CD4-positive, alpha-beta T cell treated with Interleukin-1 beta for 1 hour (primary cell): ENCODE measurements at regions not wholly inside any gene's neighbourhood (a gene's known extent, or its start where the extent isn't known, plus 50 kb on each side); places are given as distances from the start of the nearest gene placed in this dataset.
"Not testable (repeated sequence)": the region's sequence is repeated elsewhere in the genome, so short reads cannot be mapped to it uniquely, and the experiment has no call there.

Source experiments
- DNase-seq, 2 donors: peaks; one replicate each; pipeline ENCODE4 v3.0.0-alpha.2; 2020 to 2022

- DNase-seq, result no peak
These were observed 118.4 kb upstream of the CACUL1 start for GRCh38 chr10:118873091-118873737.

- DNase-seq, result no peak
These were observed 119.0 kb upstream of the CACUL1 start for GRCh38 chr10:118873738-118874105.

- no peak for DNase-seq
These were observed 119.4 kb upstream of the CACUL1 start for GRCh38 chr10:118874171-118874570.

GRCh38 chr10:118875087-118875486 lies 120.3 kb upstream of the CACUL1 start:
- no peak for DNase-seq

GRCh38 chr10:118882741-118883140 lies 128.0 kb upstream of the CACUL1 start:
- DNase-seq, result no peak

GRCh38 chr10:118892255-118892654 lies 137.3 kb upstream of the NANOS1 start:
- no peak for DNase-seq

- DNase-seq, result not testable (repeated sequence)
These were observed 134.6 kb upstream of the NANOS1 start for GRCh38 chr10:118894891-118895290.

GRCh38 chr10:118900617-118901016 lies 128.9 kb upstream of the NANOS1 start:
- DNase-seq, result no peak

GRCh38 chr10:118901380-118901779 lies 128.1 kb upstream of the NANOS1 start:
- DNase-seq, result no peak

GRCh38 chr10:118901906-118902305 lies 127.6 kb upstream of the NANOS1 start:
- DNase-seq, result no peak

GRCh38 chr10:118902656-118903055 lies 126.9 kb upstream of the NANOS1 start:
- not testable (repeated sequence) for DNase-seq

- DNase-seq, result no peak
These were observed 126.3 kb upstream of the NANOS1 start for GRCh38 chr10:118903251-118903650.

GRCh38 chr10:118903691-118904090 lies 125.8 kb upstream of the NANOS1 start:
- no peak for DNase-seq

- DNase-seq, result no peak
These were observed 125.2 kb upstream of the NANOS1 start for GRCh38 chr10:118904286-118904685.

GRCh38 chr10:118907051-118907450 lies 122.5 kb upstream of the NANOS1 start:
- no peak for DNase-seq

- DNase-seq, result no peak
These were observed 120.8 kb upstream of the NANOS1 start for GRCh38 chr10:118908557-118909256.

GRCh38 chr10:118910702-118911101 lies 118.8 kb upstream of the NANOS1 start:
- DNase-seq, result no peak

- no peak for DNase-seq
These were observed 118.2 kb upstream of the NANOS1 start for GRCh38 chr10:118911363-118911762.

GRCh38 chr10:118912961-118913600 lies 116.4 kb upstream of the NANOS1 start:
- DNase-seq, result no peak

GRCh38 chr10:118913825-118914224 lies 115.7 kb upstream of the NANOS1 start:
- no peak for DNase-seq

- DNase-seq, result no peak
These were observed 114.9 kb upstream of the NANOS1 start for GRCh38 chr10:118914629-118915028.

- DNase-seq, result no peak
These were observed 114.4 kb upstream of the NANOS1 start for GRCh38 chr10:118915161-118915560.

- no peak for DNase-seq
These were observed 112.7 kb upstream of the NANOS1 start for GRCh38 chr10:118916777-118917176.

GRCh38 chr10:118917701-118918100 lies 111.8 kb upstream of the NANOS1 start:
- no peak for DNase-seq
